HepG2 (cell line): ENCODE measurements at regions not wholly inside any gene's neighbourhood (a gene's known extent, or its start where the extent isn't known, plus 50 kb on each side); places are given as distances from the start of the nearest gene placed in this dataset.

Experiments
- ATAC-seq: fragments of 200-7000 bp; cut with Tn5 transposase; 3 replicates; pipeline ENCODE4 v1.9.1; 2020; ENCODE audit warnings: mild to moderate bottlenecking, moderate library complexity
- BruUV-seq: library from RNA; stranded (reverse); fragments of 400-500 nt; replicated peaks from 2 replicates; lab custom pipeline; 2021; lab: Mats Ljungman, UMichigan
- CTCF ChIA-PET: fragments of 300-600 bp; formaldehyde crosslinking; extraction: SDS; loops from one replicate; lab custom pipeline; 2021; ENCODE audit warnings: low total read pairs, inconsistent platforms, low intra/inter-chr PET ratio; lab: Yijun Ruan, JAX
- POLR2A ChIA-PET: fragments of 350-600 bp; sonication (Branson Sonifier 250); formaldehyde crosslinking; loops from one replicate; lab custom pipeline; 2020; ENCODE audit warnings: antibody characterized with exemption, inconsistent platforms; lab: Yijun Ruan, JAX
- DNase-seq: peaks from one replicate; pipeline ENCODE4 v3.0.0-alpha.2; 2015; ENCODE audit warnings: low spot score
- FAIRE-seq: peaks from 3 replicates; lab custom pipeline; 2011; peaks lifted over from hg19 to GRCh38; lab: Jason Lieb, UNC
- H2AFZ ChIP-seq: one replicate; pipeline ENCODE4 v1.6.1; 2011; ENCODE audit warnings: low read length, inconsistent platforms
- H3K27ac ChIP-seq: fragments of 300-600 bp; 3 replicates; pipeline ENCODE4 v1.8.0; 2011; ENCODE audit warnings: mixed run types, mild to moderate bottlenecking, mixed read lengths, low read length, inconsistent platforms; ENCODE audit not compliant: insufficient read depth; ENCODE audit errors: extremely low read length
- H3K27me3 ChIP-seq, 2 experiments: fragments of 200-600 bp in 1 of 2; 2 replicates in 1 of 2; 3 replicates in 1 of 2; pipeline versions ENCODE4 v1.6.0 to v1.8.0; 2011; ENCODE audit warnings: low read length in 2 of 2, mild to moderate bottlenecking in 2 of 2, moderate library complexity in 2 of 2, inconsistent platforms in 1 of 2; ENCODE audit not compliant: insufficient read depth in 2 of 2, control insufficient read depth in 1 of 2
- H3K36me3 ChIP-seq, 2 experiments: fragments of 200-600 bp in 1 of 2; replicated peaks in 1 of 2; 2 replicates in 1 of 2; 3 replicates in 1 of 2; pipeline versions ENCODE4 v1.5.1 to v1.8.0; 2011; ENCODE audit warnings: low read length in 2 of 2, inconsistent platforms in 1 of 2; ENCODE audit not compliant: insufficient read depth in 2 of 2, control insufficient read depth in 1 of 2
- H3K4me1 ChIP-seq: 2 replicates; pipeline ENCODE4 v1.5.1; 2012; ENCODE audit warnings: low read length, inconsistent platforms; ENCODE audit not compliant: insufficient read depth
- H3K4me2 ChIP-seq: 2 replicates; pipeline ENCODE4 v1.6.0; 2011; ENCODE audit warnings: low read depth, low read length, inconsistent platforms
- H3K4me3 ChIP-seq, 3 experiments: fragments of 200-600 bp in 1 of 3; sonication (generic), shearing (Covaris generic) in 1 of 3; replicated peaks in 1 of 3; 2 replicates each; pipeline ENCODE4 v1.5.1; 2011 to 2016; ENCODE audit warnings: low read length in 3 of 3, inconsistent platforms in 2 of 3, low read depth in 2 of 3, mild to moderate bottlenecking in 2 of 3, control low read depth in 1 of 3, mixed read lengths in 1 of 3; ENCODE audit not compliant: insufficient read depth in 1 of 3
- H3K79me2 ChIP-seq: one replicate; pipeline ENCODE4 v1.6.1; 2011; ENCODE audit warnings: low read length, inconsistent platforms; ENCODE audit not compliant: insufficient read depth
- H3K9ac ChIP-seq: 2 replicates; pipeline ENCODE4 v1.6.0; 2011; ENCODE audit warnings: mild to moderate bottlenecking, low read depth, low read length, inconsistent platforms; ENCODE audit not compliant: insufficient read depth
- H3K9me3 ChIP-seq: 2 replicates; pipeline ENCODE4 v1.5.1; 2012; ENCODE audit warnings: mild to moderate bottlenecking, low read length
- H4K20me1 ChIP-seq: 2 replicates; pipeline ENCODE4 v1.6.0; 2011; ENCODE audit warnings: inconsistent platforms, mild to moderate bottlenecking, low read length, moderate library complexity; ENCODE audit not compliant: insufficient read depth
- GABPB1 ChIP-seq: IDR thresholded peaks from 2 replicates; pipeline ENCODE4 v1.6.1; 2016; ENCODE audit warnings: mild to moderate bottlenecking, missing genetic modification reagents, moderate library complexity, missing compliant biosample characterization
- HNRNPH1 ChIP-seq: fragments of 200-400 bp; formaldehyde crosslinking; optimal IDR thresholded peaks from 2 replicates; pipeline ENCODE3; 2017; ENCODE audit warnings: mild to moderate bottlenecking, low read depth, low read length
- KLF12 ChIP-seq: sonication (generic); formaldehyde crosslinking; IDR thresholded peaks from 2 replicates; pipeline ENCODE4 v1.4.0; 2020; ENCODE audit warnings: missing genetic modification reagents, borderline replicate concordance
- MAFG ChIP-seq: sonication (generic); formaldehyde crosslinking; IDR thresholded peaks from 2 replicates; pipeline ENCODE4 v1.5.1; 2020; ENCODE audit warnings: mild to moderate bottlenecking, missing genetic modification reagents
- MLLT10 ChIP-seq: sonication (generic); formaldehyde crosslinking; IDR thresholded peaks from 2 replicates; pipeline ENCODE4 v1.4.0; 2020; ENCODE audit warnings: missing genetic modification reagents
- MTERF4 ChIP-seq: sonication (generic); formaldehyde crosslinking; IDR thresholded peaks from 2 replicates; pipeline ENCODE4 v1.8.0; 2023; ENCODE audit warnings: mild to moderate bottlenecking, missing genetic modification reagents
- NFKB2 ChIP-seq: sonication (generic); formaldehyde crosslinking; IDR thresholded peaks from 2 replicates; pipeline ENCODE4 v1.4.0; 2020; ENCODE audit warnings: missing genetic modification reagents, borderline replicate concordance
- PHF21A ChIP-seq: sonication (generic); formaldehyde crosslinking; IDR thresholded peaks from 2 replicates; pipeline ENCODE4 v1.5.0; 2020; ENCODE audit warnings: mild to moderate bottlenecking, missing genetic modification reagents
- SRSF1 ChIP-seq: fragments of 200-400 bp; formaldehyde crosslinking; optimal IDR thresholded peaks from 2 replicates; pipeline ENCODE3; 2017; ENCODE audit warnings: mild to moderate bottlenecking, low read depth, low read length, moderate library complexity
- TP53 ChIP-seq: sonication (generic); formaldehyde crosslinking; conservative IDR thresholded peaks from 2 replicates; pipeline ENCODE4 v1.4.0; 2020; ENCODE audit warnings: missing genetic modification reagents
- ZFP1 ChIP-seq: IDR thresholded peaks from 2 replicates; pipeline ENCODE4 v1.6.1; 2016
- ZFP36 ChIP-seq: fragments of 150-350 bp; IDR thresholded peaks from 2 replicates; pipeline ENCODE4 v1.6.1; 2018; ENCODE audit warnings: borderline replicate concordance, low read length, low read depth; ENCODE audit not compliant: partially characterized antibody
- ZNF451 ChIP-seq: sonication (generic); formaldehyde crosslinking; IDR thresholded peaks from 2 replicates; pipeline ENCODE4 v1.5.0; 2020; ENCODE audit warnings: mild to moderate bottlenecking, missing genetic modification reagents
- ZNF530 ChIP-seq: sonication (generic); formaldehyde crosslinking; IDR thresholded peaks from 2 replicates; pipeline ENCODE4 v1.5.0; 2020; ENCODE audit warnings: low read depth, mild to moderate bottlenecking, missing genetic modification reagents
- ZNF574 ChIP-seq: sonication (generic); formaldehyde crosslinking; IDR thresholded peaks from 2 replicates; pipeline ENCODE4 v1.4.0; 2020; ENCODE audit warnings: missing genetic modification reagents
- ZNF639 ChIP-seq: conservative IDR thresholded peaks from 2 replicates; pipeline ENCODE4 v1.6.1; 2018; ENCODE audit warnings: missing genetic modification reagents
- ZZZ3 ChIP-seq: sonication (generic); formaldehyde crosslinking; IDR thresholded peaks from 2 replicates; pipeline ENCODE4 v1.4.0; 2020; ENCODE audit warnings: missing genetic modification reagents, mild to moderate bottlenecking, borderline replicate concordance
- WGBS: methylation state at CpG from one replicate; pipeline ENCODE4 v1.1.6; 2017; ENCODE audit warnings: low lambda C conversion rate; 5-methylcytosine and 5-hydroxymethylcytosine counted together
- in situ Hi-C: cut with HindIII; loops from 2 replicates; pipeline ENCODE4 v1.10.0; 2017; ENCODE audit warnings: low pct_unique_long_range_greater_than_20kb; ENCODE audit not compliant: extremely low pct_ligation_motif_present
- intact Hi-C: fragments of 100-400 bp; cut with micrococcal nuclease; formaldehyde crosslinking; loops from one replicate; pipeline ENCODE4 v1.10.0; 2022; ENCODE audit not compliant: unreplicated experiment

GRCh38 chr13:19020988-19021387, 160.6 kb downstream of the TUBA3C start:
- intact Hi-C loops, result no loop called here
- WGBS, result 0% methylated on average over 4 of the region's 4 CpGs
- Histone ChIP-seq H3K27ac (no peak overlapping the region), H4K20me1 (no peaks in the 10 kb centered on the region), H3K27me3 (no peaks in the 10 kb centered on the region), H3K36me3 (no peaks in the 10 kb centered on the region), H3K9ac (no peak overlapping the region), H3K4me2 (no peak overlapping the region), H3K4me3 (no peak overlapping the region), H3K9me3 (peaks cover 75% of the 10 kb centered on the region), H2AFZ (no peak overlapping the region), H3K4me1 (no peaks in the 10 kb centered on the region)
- POLR2A ChIA-PET, result no interaction called here
- DNase-seq (no peak), FAIRE-seq (no peak), ATAC-seq (no peak)
- in situ Hi-C loops, result no loop called here
- no TSS peak for BruUV-seq
- no peak for TF ChIP-seq ZFP36
- no peak for TF ChIP-seq PHF21A (CRISPR knock-in tag)
- TF ChIP-seq SRSF1, result no peak
- no peak for TF ChIP-seq ZNF639
- TF ChIP-seq TP53 (CRISPR knock-in tag), result no peak
- no peak for TF ChIP-seq ZNF530 (CRISPR knock-in tag)
- no peak for TF ChIP-seq ZFP1
- TF ChIP-seq HNRNPH1, result no peak
- TF ChIP-seq ZNF451, result no peak
- TF ChIP-seq, all 625 proteins: peak for 0
- H3K79me2 ChIP-seq, result no peaks in the 10 kb centered on the region
- CTCF ChIA-PET, result no interaction called here

GRCh38 chr13:18998389-18998788, 183.2 kb downstream of the TUBA3C start:
- BruUV-seq, result no TSS peak
- H3K4me3 ChIP-seq, result no peak overlapping the region
- H4K20me1 ChIP-seq, result no peaks in the 10 kb centered on the region
- H3K4me2 ChIP-seq, result no peak overlapping the region
- no peak for ATAC-seq
- H3K27ac ChIP-seq, result no peak overlapping the region
- no peak for FAIRE-seq
- CTCF ChIA-PET, result no interaction called here
- no peaks in the 10 kb centered on the region for H3K4me1 ChIP-seq
- no peaks in the 10 kb centered on the region for H3K36me3 ChIP-seq
- peaks cover 96% of the 10 kb centered on the region for H3K9me3 ChIP-seq
- intact Hi-C loops, result no loop called here
- no peak for DNase-seq
- in situ Hi-C loops, result no loop called here
- WGBS, result 7% methylated on average over 3 of the region's 6 CpGs
- no peaks in the 10 kb centered on the region for H3K79me2 ChIP-seq
- no peaks in the 10 kb centered on the region for H3K27me3 ChIP-seq
- H3K9ac ChIP-seq, result no peak overlapping the region
- H2AFZ ChIP-seq, result no peak overlapping the region
- POLR2A ChIA-PET, result no interaction called here
- TF ChIP-seq KLF12 (no peak), MAFG (CRISPR knock-in tag) (no peak), ZZZ3 (CRISPR knock-in tag) (no peak), GABPB1 (CRISPR knock-in tag) (no peak), NFKB2 (CRISPR knock-in tag) (no peak), MLLT10 (CRISPR knock-in tag) (no peak), MTERF4 (no peak), ZNF574 (CRISPR knock-in tag) (no peak)
